ENCODE measurements at regions not wholly inside any gene's neighbourhood (a gene's known extent, or its start where the extent isn't known, plus 50 kb on each side); places are given as distances from the start of the nearest gene placed in this dataset.

DNA sequence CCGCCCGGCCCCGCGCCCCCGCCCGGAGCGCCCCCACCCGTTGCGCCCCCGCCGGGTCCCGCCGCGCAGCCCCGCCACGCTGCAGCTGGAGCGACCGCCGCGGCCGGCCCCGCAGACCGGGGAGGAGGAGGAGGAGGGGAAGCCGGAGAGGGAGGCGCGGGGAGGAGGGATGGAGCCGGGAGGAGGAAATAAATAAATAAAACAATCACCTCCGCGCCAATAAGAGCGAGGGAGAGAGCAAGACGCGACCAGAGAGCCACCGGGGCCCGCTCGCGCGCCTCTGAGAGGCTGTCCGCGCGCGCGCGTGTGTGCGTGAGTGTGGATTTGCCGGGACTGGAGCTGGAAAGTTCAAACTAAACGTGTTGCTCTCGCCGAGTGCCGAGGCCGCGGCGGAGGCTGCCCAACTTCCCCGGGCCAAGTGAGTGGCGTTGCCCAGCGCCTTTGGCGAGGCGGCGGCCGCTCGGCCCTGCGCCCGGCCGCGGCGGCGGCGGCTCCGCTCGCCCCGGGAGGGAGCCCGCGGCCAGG is 2184.4 kb upstream of the TENM3 start:
- Histone ChIP-seq H3K4me3 (peak overlapping the region; percentile 46), H3K4me1 (peaks cover 8% of the 10 kb centered on the region), H3K9me3 (no peaks in the 10 kb centered on the region), H3K36me3 (no peaks in the 10 kb centered on the region), H3K27ac (no peak overlapping the region), H3K27me3 (peaks cover 46% of the 10 kb centered on the region)
- TF ChIP-seq, protein P1, sequence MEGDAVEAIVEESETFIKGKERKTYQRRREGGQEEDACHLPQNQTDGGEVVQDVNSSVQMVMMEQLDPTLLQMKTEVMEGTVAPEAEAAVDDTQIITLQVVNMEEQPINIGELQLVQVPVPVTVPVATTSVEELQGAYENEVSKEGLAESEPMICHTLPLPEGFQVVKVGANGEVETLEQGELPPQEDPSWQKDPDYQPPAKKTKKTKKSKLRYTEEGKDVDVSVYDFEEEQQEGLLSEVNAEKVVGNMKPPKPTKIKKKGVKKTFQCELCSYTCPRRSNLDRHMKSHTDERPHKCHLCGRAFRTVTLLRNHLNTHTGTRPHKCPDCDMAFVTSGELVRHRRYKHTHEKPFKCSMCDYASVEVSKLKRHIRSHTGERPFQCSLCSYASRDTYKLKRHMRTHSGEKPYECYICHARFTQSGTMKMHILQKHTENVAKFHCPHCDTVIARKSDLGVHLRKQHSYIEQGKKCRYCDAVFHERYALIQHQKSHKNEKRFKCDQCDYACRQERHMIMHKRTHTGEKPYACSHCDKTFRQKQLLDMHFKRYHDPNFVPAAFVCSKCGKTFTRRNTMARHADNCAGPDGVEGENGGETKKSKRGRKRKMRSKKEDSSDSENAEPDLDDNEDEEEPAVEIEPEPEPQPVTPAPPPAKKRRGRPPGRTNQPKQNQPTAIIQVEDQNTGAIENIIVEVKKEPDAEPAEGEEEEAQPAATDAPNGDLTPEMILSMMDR (IDR thresholded peaks at IDR 0.05) = no peak
- peak; percentile 69 for ATAC-seq
- intact Hi-C loops (cut with DNase I) = no loop called here
- DNase-seq = peak; percentile 68

GRCh38 chr4:180059216-180059881 is 2183.9 kb upstream of the TENM3 start:
- Histone ChIP-seq H3K27me3 (peaks cover 46% of the 10 kb centered on the region), H3K9me3 (no peaks in the 10 kb centered on the region), H3K36me3 (no peaks in the 10 kb centered on the region), H3K4me3 (peak overlapping the region; percentile 46), H3K4me1 (peaks cover 8% of the 10 kb centered on the region), H3K27ac (no peak overlapping the region)
- peak; percentile 56 for DNase-seq
- intact Hi-C loops (cut with DNase I) = no loop called here
- TF ChIP-seq, protein P1 (IDR thresholded peaks at IDR 0.05) = no peak
- ATAC-seq = no peak

DNA sequence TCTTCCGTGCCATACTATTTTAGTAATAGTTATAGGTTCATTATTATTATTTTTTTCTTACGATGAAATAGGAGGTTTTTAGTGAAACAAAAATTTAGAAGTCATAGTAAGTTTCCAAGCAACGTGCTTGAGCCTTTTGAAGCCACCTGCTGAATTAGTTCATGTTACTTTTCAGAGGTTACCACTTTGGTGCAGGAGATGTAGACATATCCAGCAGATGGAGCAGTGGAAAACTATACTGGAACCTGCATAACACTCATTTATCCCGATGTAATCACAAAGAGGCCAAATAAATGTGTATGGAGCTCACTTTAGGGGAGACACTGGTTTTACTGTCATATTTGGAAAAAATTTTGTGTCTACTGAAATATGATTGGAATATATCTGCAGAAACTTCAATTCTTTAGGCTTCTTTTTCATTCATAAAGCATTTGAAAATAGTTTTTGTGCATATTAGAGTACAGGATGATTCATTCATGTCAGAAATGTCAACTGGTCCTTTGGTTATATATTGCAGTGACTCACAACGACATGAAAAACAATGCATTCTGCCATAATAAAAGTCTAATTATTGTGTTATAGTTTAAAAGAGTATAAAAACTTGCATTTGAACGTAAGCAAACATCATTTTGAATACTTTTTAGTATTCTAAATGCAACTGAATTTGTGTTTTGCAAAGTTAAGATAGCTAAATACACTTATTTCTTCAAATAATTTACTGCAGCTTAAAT is 2182.9 kb upstream of the TENM3 start:
- no peak for ATAC-seq
- TF ChIP-seq, protein P1 (IDR thresholded peaks at IDR 0.05) = no peak
- peaks cover 8% of the 10 kb centered on the region for H3K4me1 ChIP-seq
- no peak overlapping the region for H3K27ac ChIP-seq
- DNase-seq = no peak
- H3K4me3 ChIP-seq = no peak overlapping the region
- no peaks in the 10 kb centered on the region for H3K9me3 ChIP-seq
- H3K36me3 ChIP-seq = no peaks in the 10 kb centered on the region
- intact Hi-C loops (cut with DNase I) = no loop called here
- H3K27me3 ChIP-seq = peaks cover 48% of the 10 kb centered on the region

DNA sequence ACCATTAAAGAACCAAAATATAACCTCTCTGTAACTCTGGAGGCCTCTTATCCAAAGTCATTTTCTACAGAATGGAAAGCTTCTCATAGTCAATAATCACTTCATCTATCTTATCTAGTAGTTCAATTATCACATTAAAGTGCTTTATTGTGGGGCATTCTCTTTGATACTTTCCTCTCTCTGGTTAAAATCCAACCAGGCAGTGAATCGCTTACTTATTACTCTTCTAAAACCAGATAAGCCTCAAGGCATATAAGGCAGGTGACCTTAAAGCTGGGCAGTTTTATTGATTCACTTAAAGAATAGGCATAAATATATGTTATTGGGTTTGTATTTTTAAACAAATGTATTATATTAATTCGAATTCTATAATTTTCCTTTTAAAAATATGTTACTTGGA is 2162.1 kb upstream of the TENM3 start:
- Histone ChIP-seq H3K27ac (no peak overlapping the region), H3K27me3 (no peaks in the 10 kb centered on the region), H3K4me3 (no peak overlapping the region), H3K4me1 (no peaks in the 10 kb centered on the region), H3K9me3 (no peaks in the 10 kb centered on the region), H3K36me3 (no peaks in the 10 kb centered on the region)
- TF ChIP-seq, protein P1 (IDR thresholded peaks at IDR 0.05) = no peak
- intact Hi-C loops (cut with DNase I) = no loop called here
- no peak for DNase-seq
- no peak for ATAC-seq

DNA sequence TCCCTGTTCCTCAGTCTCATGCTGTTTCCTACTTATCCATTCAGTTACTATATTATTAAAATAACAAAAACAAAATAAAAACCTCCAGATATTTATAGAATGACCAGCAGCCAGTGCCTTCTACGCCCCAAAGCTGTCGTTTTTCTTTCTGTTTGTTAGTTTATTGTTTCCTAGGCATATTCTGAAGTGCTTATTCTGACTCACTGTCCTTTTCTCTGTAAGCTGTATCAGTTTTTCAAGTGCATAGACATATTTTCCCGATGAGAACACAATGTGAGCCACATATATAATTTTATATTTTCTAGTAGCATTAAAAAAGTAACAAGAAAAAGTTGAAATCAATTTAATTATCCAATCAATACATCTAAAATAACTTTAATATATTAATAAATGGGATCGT is 2158.6 kb upstream of the TENM3 start:
- Histone ChIP-seq H3K4me1 (no peaks in the 10 kb centered on the region), H3K9me3 (no peaks in the 10 kb centered on the region), H3K27me3 (no peaks in the 10 kb centered on the region), H3K27ac (no peak overlapping the region), H3K36me3 (no peaks in the 10 kb centered on the region), H3K4me3 (no peak overlapping the region)
- intact Hi-C loops (cut with DNase I) = no loop called here
- DNase-seq (no peak), ATAC-seq (no peak)
- TF ChIP-seq, protein P1 (IDR thresholded peaks at IDR 0.05) = no peak
